WTC11 (cell line): ENCODE measurements at regions not wholly inside any gene's neighbourhood (a gene's known extent, or its start where the extent isn't known, plus 50 kb on each side); places are given as distances from the start of the nearest gene placed in this dataset.

Experiments
- ATAC-seq: fragments of 200-7000 bp; cut with Tn5 transposase; 2 replicates; pipeline ENCODE4 v1.10.0; 2021; ENCODE audit warnings: mild to moderate bottlenecking, moderate library complexity
- CTCF ChIA-PET: fragments of 300-600 bp; sonication (Branson Sonifier 250); formaldehyde crosslinking; loops from one replicate; lab custom pipeline; 2021; ENCODE audit warnings: antibody characterized with exemption; lab: Charles Lee
- POLR2A ChIA-PET: fragments of 350-600 bp; sonication (Branson Sonifier 250); formaldehyde crosslinking; loops from one replicate; lab custom pipeline; 2021; ENCODE audit warnings: antibody characterized with exemption; lab: Charles Lee
- DNase-seq: peaks from one replicate; pipeline ENCODE4 v3.0.0; 2021; ENCODE audit warnings: low spot score
- H3K27ac Mint-ChIP-seq: 2 replicates; pipeline ENCODE4 v1.8.0; 2021; ENCODE audit warnings: mixed read lengths
- H3K27me3 Mint-ChIP-seq: 2 replicates; pipeline ENCODE4 v1.8.0; 2021; ENCODE audit warnings: low read depth, mild to moderate bottlenecking, moderate library complexity, mixed read lengths
- H3K36me3 Mint-ChIP-seq: 2 replicates; pipeline ENCODE4 v1.8.0; 2021; ENCODE audit warnings: mixed read lengths
- H3K4me1 Mint-ChIP-seq: 2 replicates; pipeline ENCODE4 v1.8.0; 2022; ENCODE audit warnings: mixed read lengths
- H3K4me3 Mint-ChIP-seq: 2 replicates; pipeline ENCODE4 v1.8.0; 2021; ENCODE audit warnings: mild to moderate bottlenecking, moderate library complexity, mixed read lengths
- H3K9me3 Mint-ChIP-seq: 2 replicates; pipeline ENCODE4 v1.8.0; 2021; ENCODE audit warnings: mixed read lengths
- FOXJ3 ChIP-seq: sonication (generic); formaldehyde crosslinking; IDR thresholded peaks from 2 replicates; pipeline ENCODE4 v1.9.0; 2021; ENCODE audit warnings: missing genetic modification reagents, mild to moderate bottlenecking, borderline replicate concordance
- GTF2I ChIP-seq: fragments of 250-450 bp; sonication (Bioruptor Pico); conservative IDR thresholded peaks from 2 replicates; pipeline ENCODE4 v1.4.0; 2021; ENCODE audit warnings: mild to moderate bottlenecking
- NR2C2 ChIP-seq: sonication (generic); formaldehyde crosslinking; IDR thresholded peaks from 2 replicates; pipeline ENCODE4 v1.8.0; 2022; ENCODE audit warnings: mild to moderate bottlenecking, missing genetic modification reagents
- PRRX2 ChIP-seq: fragments of 250-450 bp; sonication (Bioruptor Pico); IDR thresholded peaks from 2 replicates; pipeline ENCODE4 v1.8.0; 2021; ENCODE audit warnings: mild to moderate bottlenecking
- RORB ChIP-seq: fragments of 250-450 bp; sonication (Bioruptor Pico); IDR thresholded peaks from 2 replicates; pipeline ENCODE4 v1.9.0; 2021; ENCODE audit warnings: mild to moderate bottlenecking
- SMAD3 ChIP-seq: sonication (generic); formaldehyde crosslinking; IDR thresholded peaks from 2 replicates; pipeline ENCODE4 v1.8.0; 2022; ENCODE audit warnings: missing genetic modification reagents, mild to moderate bottlenecking, borderline replicate concordance
- SMAD4 ChIP-seq: sonication (generic); formaldehyde crosslinking; IDR thresholded peaks from 2 replicates; pipeline ENCODE4 v1.8.0; 2022; ENCODE audit warnings: mild to moderate bottlenecking, missing genetic modification reagents
- SP1 ChIP-seq: sonication (generic); formaldehyde crosslinking; conservative IDR thresholded peaks from 2 replicates; pipeline ENCODE4 v1.8.1; 2022; ENCODE audit warnings: missing genetic modification reagents
- ZNF138 ChIP-seq: sonication (generic); formaldehyde crosslinking; conservative IDR thresholded peaks from 2 replicates; pipeline ENCODE4 v1.8.1; 2022; ENCODE audit warnings: mild to moderate bottlenecking, moderate library complexity, missing genetic modification reagents
- ZNF232 ChIP-seq: sonication (generic); formaldehyde crosslinking; IDR thresholded peaks from 2 replicates; pipeline ENCODE4 v1.8.0; 2022; ENCODE audit warnings: mild to moderate bottlenecking, missing genetic modification reagents
- ZNF423 ChIP-seq: fragments of 250-450 bp; sonication (Bioruptor Pico); IDR thresholded peaks from 2 replicates; pipeline ENCODE4 v2.1.2; 2022; ENCODE audit warnings: mild to moderate bottlenecking, moderate library complexity
- TF ChIP-seq, protein P1 (sequence below): sonication (generic); formaldehyde crosslinking; IDR thresholded peaks from 2 replicates; pipeline ENCODE4 v1.8.0; 2022; ENCODE audit warnings: missing genetic modification reagents
- TF ChIP-seq, protein P2 (sequence below): sonication (generic); formaldehyde crosslinking; IDR thresholded peaks from 2 replicates; pipeline ENCODE4 v1.8.0; 2022; ENCODE audit warnings: mild to moderate bottlenecking, missing genetic modification reagents
- TF ChIP-seq, protein P3 (sequence below): fragments of 250-450 bp; sonication (Bioruptor Pico); conservative IDR thresholded peaks from 2 replicates; pipeline ENCODE4 v1.9.0; 2021; ENCODE audit warnings: mild to moderate bottlenecking
- TF ChIP-seq, protein P4 (sequence below): fragments of 250-450 bp; sonication (Bioruptor Pico); IDR thresholded peaks from 2 replicates; pipeline ENCODE4 v1.9.0; 2021; ENCODE audit warnings: mild to moderate bottlenecking
- TF ChIP-seq, protein P5 (sequence below): fragments of 250-450 bp; sonication (Bioruptor Pico); IDR thresholded peaks from 2 replicates; pipeline ENCODE4 v1.9.0; 2021; ENCODE audit warnings: moderate library complexity, mild to moderate bottlenecking, inconsistent platforms, borderline replicate concordance
- TF ChIP-seq, protein P6 (sequence below): sonication (generic); formaldehyde crosslinking; IDR thresholded peaks from 2 replicates; pipeline ENCODE4 v1.8.1; 2023; ENCODE audit warnings: mild to moderate bottlenecking, missing genetic modification reagents, moderate library complexity
- TF ChIP-seq, protein P7 (sequence below): sonication (generic); formaldehyde crosslinking; IDR thresholded peaks from 2 replicates; pipeline ENCODE4 v1.8.1; 2023; ENCODE audit warnings: mild to moderate bottlenecking, missing genetic modification reagents
- TF ChIP-seq, protein P8 (sequence below): sonication (generic); formaldehyde crosslinking; conservative IDR thresholded peaks from 2 replicates; pipeline ENCODE4 v1.8.1; 2022; ENCODE audit warnings: mild to moderate bottlenecking, missing genetic modification reagents

DNA sequence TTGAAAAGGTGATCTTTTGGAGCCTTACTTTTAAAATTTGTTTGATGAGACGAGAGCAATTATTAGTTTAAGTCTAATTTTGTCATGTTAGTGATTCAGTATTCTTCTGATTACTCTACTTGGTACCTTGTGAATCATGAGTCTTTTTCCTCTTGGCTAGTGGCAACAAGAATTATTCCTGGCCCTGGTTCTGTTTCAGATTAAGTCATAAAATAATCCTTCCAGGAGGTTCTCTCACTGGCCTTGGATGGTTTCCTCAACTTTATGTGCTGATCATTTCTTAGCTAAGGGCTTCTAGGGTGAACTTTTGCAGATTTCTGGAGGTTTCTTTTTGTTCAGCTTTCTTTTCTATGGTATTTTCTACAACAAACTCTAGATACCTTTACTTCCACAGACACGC lies 741.8 kb upstream of the LUZP2 start (continued):
- TF ChIP-seq SP1 (no peak), ZNF138 (CRISPR knock-in tag) (no peak), FOXJ3 (no peak), NR2C2 (CRISPR knock-in tag) (no peak)
- TF ChIP-seq, protein P1, sequence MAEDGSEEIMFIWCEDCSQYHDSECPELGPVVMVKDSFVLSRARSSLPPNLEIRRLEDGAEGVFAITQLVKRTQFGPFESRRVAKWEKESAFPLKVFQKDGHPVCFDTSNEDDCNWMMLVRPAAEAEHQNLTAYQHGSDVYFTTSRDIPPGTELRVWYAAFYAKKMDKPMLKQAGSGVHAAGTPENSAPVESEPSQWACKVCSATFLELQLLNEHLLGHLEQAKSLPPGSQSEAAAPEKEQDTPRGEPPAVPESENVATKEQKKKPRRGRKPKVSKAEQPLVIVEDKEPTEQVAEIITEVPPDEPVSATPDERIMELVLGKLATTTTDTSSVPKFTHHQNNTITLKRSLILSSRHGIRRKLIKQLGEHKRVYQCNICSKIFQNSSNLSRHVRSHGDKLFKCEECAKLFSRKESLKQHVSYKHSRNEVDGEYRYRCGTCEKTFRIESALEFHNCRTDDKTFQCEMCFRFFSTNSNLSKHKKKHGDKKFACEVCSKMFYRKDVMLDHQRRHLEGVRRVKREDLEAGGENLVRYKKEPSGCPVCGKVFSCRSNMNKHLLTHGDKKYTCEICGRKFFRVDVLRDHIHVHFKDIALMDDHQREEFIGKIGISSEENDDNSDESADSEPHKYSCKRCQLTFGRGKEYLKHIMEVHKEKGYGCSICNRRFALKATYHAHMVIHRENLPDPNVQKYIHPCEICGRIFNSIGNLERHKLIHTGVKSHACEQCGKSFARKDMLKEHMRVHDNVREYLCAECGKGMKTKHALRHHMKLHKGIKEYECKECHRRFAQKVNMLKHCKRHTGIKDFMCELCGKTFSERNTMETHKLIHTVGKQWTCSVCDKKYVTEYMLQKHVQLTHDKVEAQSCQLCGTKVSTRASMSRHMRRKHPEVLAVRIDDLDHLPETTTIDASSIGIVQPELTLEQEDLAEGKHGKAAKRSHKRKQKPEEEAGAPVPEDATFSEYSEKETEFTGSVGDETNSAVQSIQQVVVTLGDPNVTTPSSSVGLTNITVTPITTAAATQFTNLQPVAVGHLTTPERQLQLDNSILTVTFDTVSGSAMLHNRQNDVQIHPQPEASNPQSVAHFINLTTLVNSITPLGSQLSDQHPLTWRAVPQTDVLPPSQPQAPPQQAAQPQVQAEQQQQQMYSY (CRISPR knock-in tag) = no peak
- TF ChIP-seq, protein P2, sequence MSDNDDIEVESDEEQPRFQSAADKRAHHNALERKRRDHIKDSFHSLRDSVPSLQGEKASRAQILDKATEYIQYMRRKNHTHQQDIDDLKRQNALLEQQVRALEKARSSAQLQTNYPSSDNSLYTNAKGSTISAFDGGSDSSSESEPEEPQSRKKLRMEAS (CRISPR knock-in tag) = no peak

DNA sequence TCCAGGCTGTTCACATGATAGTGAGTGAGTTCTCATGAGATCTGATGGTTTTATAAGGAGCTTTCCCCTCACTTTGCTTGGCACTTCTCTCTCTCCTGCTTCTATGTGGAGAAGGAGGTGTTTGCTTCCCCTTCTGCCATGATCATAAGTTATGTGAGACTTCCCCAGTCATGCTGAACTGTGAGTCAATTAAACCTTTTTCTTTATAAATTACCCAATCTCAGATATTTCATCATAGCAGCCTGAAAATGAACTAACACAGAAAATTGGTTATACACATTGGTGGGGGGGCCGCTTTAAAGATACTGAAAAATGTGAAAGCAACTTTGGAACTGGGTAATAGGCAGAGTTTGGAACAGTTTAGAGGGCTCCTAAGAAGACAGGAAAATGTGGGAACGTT lies 741.1 kb upstream of the LUZP2 start:
- peaks cover 17% of the 10 kb centered on the region for H3K36me3 Mint-ChIP-seq
- POLR2A ChIA-PET = interaction anchor here (0.7 kb wide), 1 partner anchor 479 kb away, joined by 3 read pairs; no protein-coding TSS in a partner anchor
- no peak for DNase-seq

More for the DNA sequence above, 741.1 kb upstream of the LUZP2 start:
- H3K9me3 Mint-ChIP-seq = peaks cover 25% of the 10 kb centered on the region
- H3K4me3 Mint-ChIP-seq = no peak overlapping the region
- no peak overlapping the region for H3K27ac Mint-ChIP-seq
- no peaks in the 10 kb centered on the region for H3K4me1 Mint-ChIP-seq
- CTCF ChIA-PET = no interaction called here
- TF ChIP-seq RORB (CRISPR knock-in tag) (no peak), PRRX2 (CRISPR knock-in tag) (no peak), ZNF423 (no peak), ZNF232 (CRISPR knock-in tag) (no peak), SMAD3 (CRISPR knock-in tag) (no peak), SMAD4 (CRISPR knock-in tag) (no peak), GTF2I (no peak)
- TF ChIP-seq, protein P3, sequence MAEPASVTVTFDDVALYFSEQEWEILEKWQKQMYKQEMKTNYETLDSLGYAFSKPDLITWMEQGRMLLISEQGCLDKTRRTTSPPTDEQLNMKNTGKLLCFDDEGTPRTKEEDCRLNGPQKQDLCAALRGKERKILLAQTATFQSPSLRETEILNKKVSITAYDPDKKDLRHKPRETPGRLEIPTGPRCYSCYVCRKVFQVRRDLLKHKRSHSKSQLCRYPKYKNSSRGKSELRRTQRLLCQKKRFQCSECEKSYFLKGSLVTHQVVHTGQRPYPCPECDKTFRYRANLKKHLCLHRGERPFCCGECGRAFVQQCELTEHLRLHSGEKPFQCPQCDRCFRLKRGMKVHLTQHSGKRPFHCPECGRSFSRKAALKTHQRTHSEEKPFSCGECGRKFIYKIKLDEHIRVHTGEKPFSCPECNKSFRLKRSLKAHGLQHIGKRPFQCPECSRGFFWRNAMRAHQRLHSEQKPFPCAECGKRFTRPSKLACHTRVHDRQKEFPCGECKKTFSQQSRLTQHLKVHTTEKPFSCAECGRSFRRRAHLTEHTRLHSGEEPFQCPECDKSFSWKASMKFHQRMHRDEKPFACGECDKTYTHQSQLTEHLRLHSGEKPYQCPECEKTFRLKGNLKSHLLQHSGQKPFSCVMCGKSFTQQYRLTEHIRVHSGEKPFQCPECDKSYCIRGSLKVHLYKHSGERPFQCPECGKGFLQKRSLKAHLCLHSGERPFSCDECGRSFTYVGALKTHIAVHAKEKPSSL (CRISPR knock-in tag) = no peak
- TF ChIP-seq, protein P4, sequence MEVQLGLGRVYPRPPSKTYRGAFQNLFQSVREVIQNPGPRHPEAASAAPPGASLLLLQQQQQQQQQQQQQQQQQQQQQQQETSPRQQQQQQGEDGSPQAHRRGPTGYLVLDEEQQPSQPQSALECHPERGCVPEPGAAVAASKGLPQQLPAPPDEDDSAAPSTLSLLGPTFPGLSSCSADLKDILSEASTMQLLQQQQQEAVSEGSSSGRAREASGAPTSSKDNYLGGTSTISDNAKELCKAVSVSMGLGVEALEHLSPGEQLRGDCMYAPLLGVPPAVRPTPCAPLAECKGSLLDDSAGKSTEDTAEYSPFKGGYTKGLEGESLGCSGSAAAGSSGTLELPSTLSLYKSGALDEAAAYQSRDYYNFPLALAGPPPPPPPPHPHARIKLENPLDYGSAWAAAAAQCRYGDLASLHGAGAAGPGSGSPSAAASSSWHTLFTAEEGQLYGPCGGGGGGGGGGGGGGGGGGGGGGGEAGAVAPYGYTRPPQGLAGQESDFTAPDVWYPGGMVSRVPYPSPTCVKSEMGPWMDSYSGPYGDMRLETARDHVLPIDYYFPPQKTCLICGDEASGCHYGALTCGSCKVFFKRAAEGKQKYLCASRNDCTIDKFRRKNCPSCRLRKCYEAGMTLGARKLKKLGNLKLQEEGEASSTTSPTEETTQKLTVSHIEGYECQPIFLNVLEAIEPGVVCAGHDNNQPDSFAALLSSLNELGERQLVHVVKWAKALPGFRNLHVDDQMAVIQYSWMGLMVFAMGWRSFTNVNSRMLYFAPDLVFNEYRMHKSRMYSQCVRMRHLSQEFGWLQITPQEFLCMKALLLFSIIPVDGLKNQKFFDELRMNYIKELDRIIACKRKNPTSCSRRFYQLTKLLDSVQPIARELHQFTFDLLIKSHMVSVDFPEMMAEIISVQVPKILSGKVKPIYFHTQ (CRISPR knock-in tag) = no peak
- TF ChIP-seq, protein P5, sequence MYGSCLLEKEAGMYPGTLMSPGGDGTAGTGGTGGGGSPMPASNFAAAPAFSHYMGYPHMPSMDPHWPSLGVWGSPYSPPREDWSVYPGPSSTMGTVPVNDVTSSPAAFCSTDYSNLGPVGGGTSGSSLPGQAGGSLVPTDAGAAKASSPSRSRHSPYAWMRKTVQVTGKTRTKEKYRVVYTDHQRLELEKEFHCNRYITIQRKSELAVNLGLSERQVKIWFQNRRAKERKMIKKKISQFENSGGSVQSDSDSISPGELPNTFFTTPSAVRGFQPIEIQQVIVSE (CRISPR knock-in tag) = no peak
- TF ChIP-seq, protein P6, sequence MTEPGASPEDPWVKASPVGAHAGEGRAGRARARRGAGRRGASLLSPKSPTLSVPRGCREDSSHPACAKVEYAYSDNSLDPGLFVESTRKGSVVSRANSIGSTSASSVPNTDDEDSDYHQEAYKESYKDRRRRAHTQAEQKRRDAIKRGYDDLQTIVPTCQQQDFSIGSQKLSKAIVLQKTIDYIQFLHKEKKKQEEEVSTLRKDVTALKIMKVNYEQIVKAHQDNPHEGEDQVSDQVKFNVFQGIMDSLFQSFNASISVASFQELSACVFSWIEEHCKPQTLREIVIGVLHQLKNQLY (CRISPR knock-in tag) = no peak
- TF ChIP-seq, protein P7, sequence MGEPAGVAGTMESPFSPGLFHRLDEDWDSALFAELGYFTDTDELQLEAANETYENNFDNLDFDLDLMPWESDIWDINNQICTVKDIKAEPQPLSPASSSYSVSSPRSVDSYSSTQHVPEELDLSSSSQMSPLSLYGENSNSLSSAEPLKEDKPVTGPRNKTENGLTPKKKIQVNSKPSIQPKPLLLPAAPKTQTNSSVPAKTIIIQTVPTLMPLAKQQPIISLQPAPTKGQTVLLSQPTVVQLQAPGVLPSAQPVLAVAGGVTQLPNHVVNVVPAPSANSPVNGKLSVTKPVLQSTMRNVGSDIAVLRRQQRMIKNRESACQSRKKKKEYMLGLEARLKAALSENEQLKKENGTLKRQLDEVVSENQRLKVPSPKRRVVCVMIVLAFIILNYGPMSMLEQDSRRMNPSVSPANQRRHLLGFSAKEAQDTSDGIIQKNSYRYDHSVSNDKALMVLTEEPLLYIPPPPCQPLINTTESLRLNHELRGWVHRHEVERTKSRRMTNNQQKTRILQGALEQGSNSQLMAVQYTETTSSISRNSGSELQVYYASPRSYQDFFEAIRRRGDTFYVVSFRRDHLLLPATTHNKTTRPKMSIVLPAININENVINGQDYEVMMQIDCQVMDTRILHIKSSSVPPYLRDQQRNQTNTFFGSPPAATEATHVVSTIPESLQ (CRISPR knock-in tag) = no peak
- TF ChIP-seq, protein P8, sequence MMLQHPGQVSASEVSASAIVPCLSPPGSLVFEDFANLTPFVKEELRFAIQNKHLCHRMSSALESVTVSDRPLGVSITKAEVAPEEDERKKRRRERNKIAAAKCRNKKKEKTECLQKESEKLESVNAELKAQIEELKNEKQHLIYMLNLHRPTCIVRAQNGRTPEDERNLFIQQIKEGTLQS (CRISPR knock-in tag) = no peak
- no peak for ATAC-seq
- no peaks in the 10 kb centered on the region for H3K27me3 Mint-ChIP-seq
